Body of pancreas (tissue), 4 donors: ENCODE measurements at regions not wholly inside any gene's neighbourhood (a gene's known extent, or its start where the extent isn't known, plus 50 kb on each side); places are given as distances from the start of the nearest gene placed in this dataset.

Experiments used
- POLR2A ChIP-seq, 3 donors: fragments of 450-650 bp; IDR thresholded peaks; one replicate each; pipeline ENCODE4 v1.6.1; 2016; ENCODE audit warnings: antibody characterized with exemption in 3 of 3, mild to moderate bottlenecking in 2 of 3
- TF ChIP-seq, protein P1 (sequence below), 7 experiments: fragments of 450-650 bp in 4 of 7; fragments of 200-600 bp in 3 of 7; sonication (generic) in 3 of 7; IDR thresholded peaks; one replicate each; pipeline ENCODE4 v1.5.1; 2016 to 2019; ENCODE audit warnings: antibody characterized with exemption in 7 of 7

DNA sequence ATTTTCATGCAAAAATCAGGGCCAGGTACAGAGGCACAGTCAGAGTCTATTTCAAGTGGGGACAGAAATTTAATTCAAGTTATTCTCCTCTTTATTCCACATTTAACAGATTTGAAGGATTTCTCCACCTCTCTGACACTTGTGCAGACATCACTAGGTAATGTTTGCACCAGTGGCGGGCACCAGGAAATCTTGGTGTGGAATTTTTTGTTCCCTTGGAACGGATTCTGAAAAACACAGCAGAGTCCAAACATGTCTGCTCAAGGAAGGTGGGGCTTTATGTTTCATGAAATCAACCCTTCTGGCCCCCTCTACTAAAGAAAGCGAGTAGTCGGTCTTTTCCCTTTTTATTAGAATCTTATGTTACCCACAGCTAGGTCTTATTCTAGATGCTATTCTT is 271.2 kb upstream of the MDFIC2 start:
- TF ChIP-seq, protein P1, sequence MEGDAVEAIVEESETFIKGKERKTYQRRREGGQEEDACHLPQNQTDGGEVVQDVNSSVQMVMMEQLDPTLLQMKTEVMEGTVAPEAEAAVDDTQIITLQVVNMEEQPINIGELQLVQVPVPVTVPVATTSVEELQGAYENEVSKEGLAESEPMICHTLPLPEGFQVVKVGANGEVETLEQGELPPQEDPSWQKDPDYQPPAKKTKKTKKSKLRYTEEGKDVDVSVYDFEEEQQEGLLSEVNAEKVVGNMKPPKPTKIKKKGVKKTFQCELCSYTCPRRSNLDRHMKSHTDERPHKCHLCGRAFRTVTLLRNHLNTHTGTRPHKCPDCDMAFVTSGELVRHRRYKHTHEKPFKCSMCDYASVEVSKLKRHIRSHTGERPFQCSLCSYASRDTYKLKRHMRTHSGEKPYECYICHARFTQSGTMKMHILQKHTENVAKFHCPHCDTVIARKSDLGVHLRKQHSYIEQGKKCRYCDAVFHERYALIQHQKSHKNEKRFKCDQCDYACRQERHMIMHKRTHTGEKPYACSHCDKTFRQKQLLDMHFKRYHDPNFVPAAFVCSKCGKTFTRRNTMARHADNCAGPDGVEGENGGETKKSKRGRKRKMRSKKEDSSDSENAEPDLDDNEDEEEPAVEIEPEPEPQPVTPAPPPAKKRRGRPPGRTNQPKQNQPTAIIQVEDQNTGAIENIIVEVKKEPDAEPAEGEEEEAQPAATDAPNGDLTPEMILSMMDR (IDR thresholded peaks at IDR 0.05): no peak
- no peak for TF ChIP-seq POLR2A (IDR thresholded peaks at IDR 0.05)
